A549 (cell line): ENCODE measurements at regions not wholly inside any gene's neighbourhood (a gene's known extent, or its start where the extent isn't known, plus 50 kb on each side); places are given as distances from the start of the nearest gene placed in this dataset.

Source experiments
- ATAC-seq, 2 experiments: fragments of 200-7000 bp in 1 of 2; fragments of >200 bp in 1 of 2; cut with Nextera tagmentation in 1 of 2; cut with Tn5 transposase in 1 of 2; 3 replicates each; pipeline versions ENCODE4 v1.8.0 to v1.9.1; 2018 to 2020; ENCODE audit warnings: mild to moderate bottlenecking in 1 of 2, moderate library complexity in 1 of 2
- CTCF ChIA-PET: fragments of 300-600 bp; sonication (Branson Sonifier 250); formaldehyde crosslinking; extraction: SDS; loops from one replicate; lab custom pipeline; 2021; ENCODE audit warnings: antibody characterized with exemption, inconsistent platforms; lab: Yijun Ruan, JAX
- POLR2A ChIA-PET: fragments of 350-600 bp; formaldehyde crosslinking; extraction: SDS; loops from one replicate; lab custom pipeline; 2021; ENCODE audit warnings: antibody characterized with exemption, inconsistent platforms; lab: Yijun Ruan, JAX
- DNase-seq, 2 experiments: peaks; one replicate each; pipeline versions ENCODE4 v3.0.0 to v3.0.0-alpha.2; 2011 to 2016; ENCODE audit warnings: low read depth in 1 of 2, low spot score in 1 of 2
- FAIRE-seq: peaks from 2 replicates; lab custom pipeline; 2011; peaks lifted over from hg19 to GRCh38; lab: Jason Lieb, UNC
- H3K27ac ChIP-seq, 2 experiments: fragments of >200 bp; sonication (Bioruptor Twin); formaldehyde crosslinking; 3 replicates each; pipeline ENCODE4 v1.5.1; 2016 to 2017
- H3K4me1 ChIP-seq: fragments of >200 bp; sonication (Bioruptor Twin); formaldehyde crosslinking; 3 replicates; pipeline ENCODE4 v1.6.1; 2016
- H3K4me2 ChIP-seq: fragments of >200 bp; sonication (Bioruptor Twin); formaldehyde crosslinking; 3 replicates; pipeline ENCODE4 v1.6.1; 2016
- H3K4me3 ChIP-seq: fragments of >200 bp; sonication (Bioruptor Twin); formaldehyde crosslinking; 3 replicates; pipeline ENCODE4 v1.5.1; 2016
- H3K9me3 ChIP-seq: fragments of >200 bp; sonication (Bioruptor Twin); formaldehyde crosslinking; 3 replicates; pipeline ENCODE4 v1.6.1; 2016
- ATOH8 ChIP-seq: fragments of 250-450 bp; sonication (Bioruptor Pico); IDR thresholded peaks from 2 replicates; pipeline ENCODE4 v1.5.0; 2020; ENCODE audit warnings: low read depth, mild to moderate bottlenecking, moderate library complexity
- CHD2 ChIP-seq: fragments of 150-350 bp; IDR thresholded peaks from 2 replicates; pipeline ENCODE4 v1.6.1; 2014; ENCODE audit warnings: low read length; ENCODE audit not compliant: partially characterized antibody
- CHD4 ChIP-seq: fragments of 200-600 bp; sonication (generic); IDR thresholded peaks from 2 replicates; pipeline ENCODE4 v1.6.1; 2016; ENCODE audit warnings: antibody characterized with exemption, mild to moderate bottlenecking, borderline replicate concordance
- EHF ChIP-seq: fragments of 250-450 bp; sonication (Bioruptor Pico); IDR thresholded peaks from 2 replicates; pipeline ENCODE4 v1.5.0; 2020; ENCODE audit warnings: mild to moderate bottlenecking
- EHMT2 ChIP-seq: fragments of 200-600 bp; sonication (generic); IDR thresholded peaks from 2 replicates; pipeline ENCODE4 v1.6.1; 2016; ENCODE audit warnings: antibody characterized with exemption, low read depth, mild to moderate bottlenecking, moderate library complexity
- EP300 ChIP-seq, 2 experiments: fragments of >200 bp; sonication (Bioruptor Twin); formaldehyde crosslinking; IDR thresholded peaks; 2 replicates in 1 of 2; 3 replicates in 1 of 2; pipeline ENCODE4 v1.6.1; 2016 to 2017
- FOSB ChIP-seq: fragments of 250-450 bp; sonication (Bioruptor Pico); IDR thresholded peaks from 2 replicates; pipeline ENCODE4 v1.5.0; 2020; ENCODE audit warnings: mild to moderate bottlenecking, moderate library complexity
- GATA3 ChIP-seq: IDR thresholded peaks from 2 replicates; pipeline ENCODE4 v1.6.1; 2012; ENCODE audit warnings: borderline replicate concordance
- HDAC2 ChIP-seq: fragments of 200-600 bp; sonication (generic); IDR thresholded peaks from 2 replicates; pipeline ENCODE4 v1.6.1; 2016
- HOXA7 ChIP-seq: fragments of 250-450 bp; sonication (Bioruptor Pico); IDR thresholded peaks from 2 replicates; pipeline ENCODE4 v1.5.0; 2020; ENCODE audit warnings: mild to moderate bottlenecking, moderate library complexity
- HOXB13 ChIP-seq: fragments of 250-450 bp; sonication (Bioruptor Pico); IDR thresholded peaks from 2 replicates; pipeline ENCODE4 v1.5.0; 2020; ENCODE audit warnings: low read depth, mild to moderate bottlenecking, moderate library complexity
- JUNB ChIP-seq: fragments of >200 bp; sonication (Bioruptor Twin); formaldehyde crosslinking; IDR thresholded peaks from 2 replicates; pipeline ENCODE4 v1.6.1; 2016
- MAX ChIP-seq: IDR thresholded peaks from 2 replicates; pipeline ENCODE4 v1.6.1; 2012
- MYC ChIP-seq: IDR thresholded peaks from 2 replicates; pipeline ENCODE4 v1.6.1; 2012; ENCODE audit warnings: mild to moderate bottlenecking, inconsistent platforms, low read length, improper control_type of control experiment, borderline replicate concordance
- NFE2L2 ChIP-seq: fragments of 150-350 bp; conservative IDR thresholded peaks from 2 replicates; pipeline ENCODE4 v1.6.1; 2014; ENCODE audit warnings: low read length
- NPAS2 ChIP-seq: fragments of 250-450 bp; sonication (Bioruptor Pico); IDR thresholded peaks from 2 replicates; pipeline ENCODE4 v1.8.0; 2022; ENCODE audit warnings: mild to moderate bottlenecking, moderate library complexity, borderline replicate concordance
- NR3C1 ChIP-seq: fragments of >200 bp; sonication (Bioruptor Twin); formaldehyde crosslinking; IDR thresholded peaks from 3 replicates; pipeline ENCODE4 v1.6.1; 2017
- PBX3 ChIP-seq: IDR thresholded peaks from 2 replicates; pipeline ENCODE4 v1.6.1; 2012
- PHF8 ChIP-seq: fragments of 200-600 bp; sonication (generic); IDR thresholded peaks from 2 replicates; pipeline ENCODE4 v1.6.1; 2016; ENCODE audit warnings: low read depth, mild to moderate bottlenecking, antibody characterized with exemption, moderate library complexity, borderline replicate concordance
- POLR2A ChIP-seq: IDR thresholded peaks from 2 replicates; pipeline ENCODE4 v1.6.1; 2012; ENCODE audit warnings: mild to moderate bottlenecking, low read length
- RARB ChIP-seq: fragments of 250-450 bp; sonication (Bioruptor Pico); IDR thresholded peaks from 2 replicates; pipeline ENCODE4 v1.8.0; 2021; ENCODE audit warnings: mild to moderate bottlenecking, moderate library complexity
- RCOR1 ChIP-seq: fragments of 150-350 bp; IDR thresholded peaks from 2 replicates; pipeline ENCODE4 v1.6.1; 2014; ENCODE audit warnings: antibody characterized with exemption, low read length, low read depth
- RNF2 ChIP-seq: fragments of 200-600 bp; sonication (generic); IDR thresholded peaks from 2 replicates; pipeline ENCODE4 v1.6.1; 2016; ENCODE audit warnings: low read depth, mild to moderate bottlenecking, antibody characterized with exemption, moderate library complexity, borderline replicate concordance
- SMC3 ChIP-seq: fragments of >200 bp; sonication (Bioruptor Twin); formaldehyde crosslinking; IDR thresholded peaks from 3 replicates; pipeline ENCODE4 v1.6.1; 2018; ENCODE audit warnings: inconsistent platforms
- SREBF2 ChIP-seq: fragments of 450-650 bp; IDR thresholded peaks from 2 replicates; pipeline ENCODE4 v1.6.1; 2014; ENCODE audit warnings: mild to moderate bottlenecking, moderate library complexity
- TFCP2L1 ChIP-seq: fragments of 250-450 bp; sonication (Bioruptor Pico); IDR thresholded peaks from 2 replicates; pipeline ENCODE4 v1.5.0; 2021; ENCODE audit warnings: mild to moderate bottlenecking
- ZC3H11A ChIP-seq: fragments of 450-650 bp; IDR thresholded peaks from 2 replicates; pipeline ENCODE4 v1.6.1; 2014; ENCODE audit warnings: antibody characterized with exemption, mild to moderate bottlenecking
- ZFP36 ChIP-seq: fragments of 450-650 bp; IDR thresholded peaks from 2 replicates; pipeline ENCODE4 v1.6.1; 2014; ENCODE audit warnings: borderline replicate concordance; ENCODE audit not compliant: partially characterized antibody
- ZNF302 ChIP-seq: fragments of 250-450 bp; sonication (Bioruptor Pico); IDR thresholded peaks from 2 replicates; pipeline ENCODE4 v1.9.0; 2021; ENCODE audit warnings: inconsistent platforms, mild to moderate bottlenecking, moderate library complexity
- WGBS: methylation state at CpG from one replicate; pipeline ENCODE4 v1.1.6; 2017; ENCODE audit errors: missing lambda C conversion rate; 5-methylcytosine and 5-hydroxymethylcytosine counted together
- TF ChIP-seq, protein P1 (sequence below): IDR thresholded peaks from 2 replicates; pipeline ENCODE4 v1.6.1; 2012; ENCODE audit warnings: low read depth, borderline replicate concordance
- TF ChIP-seq, protein P2 (sequence below): fragments of 150-350 bp; IDR thresholded peaks from 2 replicates; pipeline ENCODE4 v1.6.1; 2014; ENCODE audit warnings: low read depth, mild to moderate bottlenecking, low read length

DNA sequence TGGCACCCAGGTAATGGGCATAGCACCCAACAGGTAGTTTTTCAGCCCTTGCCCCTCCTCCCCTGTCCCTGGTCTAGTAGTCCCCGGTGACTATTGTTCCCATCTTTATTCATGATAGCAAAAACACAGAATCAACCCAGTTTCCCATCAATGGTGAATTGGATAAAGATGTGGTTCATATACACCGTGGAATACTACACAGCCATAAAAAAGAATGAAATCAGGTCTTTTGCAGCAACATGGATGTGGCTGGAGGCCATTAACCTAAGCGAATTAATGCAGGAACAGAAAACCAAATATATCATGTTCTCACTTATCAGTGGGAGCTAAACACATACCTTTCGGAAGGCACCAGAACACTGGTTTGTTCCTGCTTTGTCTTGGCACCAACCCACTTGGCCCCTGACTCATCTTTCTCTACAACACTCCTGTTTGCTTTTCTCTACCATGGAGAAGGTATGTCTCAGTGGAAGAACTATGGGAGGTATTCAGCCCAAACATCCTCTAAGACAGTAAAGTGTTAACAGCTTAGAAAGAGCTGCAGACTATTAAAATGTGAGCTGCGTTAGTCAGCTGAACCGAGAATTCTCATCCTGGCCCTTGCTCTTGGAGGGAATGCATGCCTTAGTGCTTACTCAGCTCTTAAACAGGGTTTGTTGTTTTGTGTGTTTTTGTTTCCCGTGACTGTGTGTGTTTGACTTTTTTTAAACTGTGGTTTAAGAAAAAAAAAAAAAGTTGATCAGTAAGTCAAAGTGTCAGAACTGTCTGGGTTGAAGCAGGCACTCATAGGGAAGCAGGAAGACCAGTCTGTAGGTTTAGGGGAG lies 203.0 kb downstream of the TOMM20 start (continued):
- TF ChIP-seq RCOR1 (no peak), JUNB (peak; percentile 92), HOXB13 (no peak), HDAC2 (peak; percentile 68), PHF8 (no peak), NFE2L2 (no peak), MYC (no peak), EHF (CRISPR knock-in tag) (no peak), ZC3H11A (no peak), GATA3 (peak; percentile 93), ATOH8 (CRISPR knock-in tag) (no peak), CHD4 (no peak), PBX3 (peak; percentile 78), RNF2 (no peak), EP300 (IDR thresholded peaks at IDR 0.05) (peak; percentile 71 to 79; a peak in 3 of 5 replicates), HOXA7 (CRISPR knock-in tag) (no peak), MAX (peak; percentile 88)
- TF ChIP-seq, protein P1, sequence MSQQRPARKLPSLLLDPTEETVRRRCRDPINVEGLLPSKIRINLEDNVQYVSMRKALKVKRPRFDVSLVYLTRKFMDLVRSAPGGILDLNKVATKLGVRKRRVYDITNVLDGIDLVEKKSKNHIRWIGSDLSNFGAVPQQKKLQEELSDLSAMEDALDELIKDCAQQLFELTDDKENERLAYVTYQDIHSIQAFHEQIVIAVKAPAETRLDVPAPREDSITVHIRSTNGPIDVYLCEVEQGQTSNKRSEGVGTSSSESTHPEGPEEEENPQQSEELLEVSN = no peak
- TF ChIP-seq, protein P2, sequence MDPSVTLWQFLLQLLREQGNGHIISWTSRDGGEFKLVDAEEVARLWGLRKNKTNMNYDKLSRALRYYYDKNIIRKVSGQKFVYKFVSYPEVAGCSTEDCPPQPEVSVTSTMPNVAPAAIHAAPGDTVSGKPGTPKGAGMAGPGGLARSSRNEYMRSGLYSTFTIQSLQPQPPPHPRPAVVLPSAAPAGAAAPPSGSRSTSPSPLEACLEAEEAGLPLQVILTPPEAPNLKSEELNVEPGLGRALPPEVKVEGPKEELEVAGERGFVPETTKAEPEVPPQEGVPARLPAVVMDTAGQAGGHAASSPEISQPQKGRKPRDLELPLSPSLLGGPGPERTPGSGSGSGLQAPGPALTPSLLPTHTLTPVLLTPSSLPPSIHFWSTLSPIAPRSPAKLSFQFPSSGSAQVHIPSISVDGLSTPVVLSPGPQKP = no peak

GRCh38 chr1:234924450-234925355 lies 203.9 kb downstream of the TOMM20 start:
- Histone ChIP-seq H3K4me3 (no peak overlapping the region), H3K27ac (peak overlapping the region; percentile 72 to 84), H3K9me3 (no peaks in the 10 kb centered on the region), H3K4me1 (peaks cover 25% of the 10 kb centered on the region), H3K4me2 (no peak overlapping the region)
- no peak for TF ChIP-seq FOSB
- TF ChIP-seq ZNF302 (CRISPR knock-in tag) = no peak
- TF ChIP-seq RARB (CRISPR knock-in tag) = no peak
- no peak for TF ChIP-seq GATA3
- no peak for TF ChIP-seq ATOH8 (CRISPR knock-in tag)
- TF ChIP-seq RCOR1 = no peak
- no peak for TF ChIP-seq RNF2
- TF ChIP-seq SREBF2 = no peak
- TF ChIP-seq NR3C1 = no peak
- TF ChIP-seq CHD2 = no peak
- TF ChIP-seq POLR2A = no peak
- no peak for TF ChIP-seq ZFP36
- no peak for TF ChIP-seq TFCP2L1 (CRISPR knock-in tag)
- TF ChIP-seq CHD4 = no peak
- TF ChIP-seq NPAS2 = no peak
- TF ChIP-seq SMC3 = no peak
- TF ChIP-seq EHMT2 = no peak
- ChIA-PET POLR2A (interaction anchor here (1.2 to 1.9 kb wide), 3 partner anchors 38 to 313 kb away, joined by 3 to 30 read pairs (median 6); partner anchors contain the start of gene IRF2BP2), CTCF (interaction anchor here (0.9 to 3.5 kb wide), 4 partner anchors 33 to 169 kb away, joined by 5 to 15 read pairs (median 8); no protein-coding TSS in a partner anchor)
- 86% methylated on average over 17 of the region's 17 CpGs for WGBS
- DNase-seq (no peak), ATAC-seq (no peak), FAIRE-seq (no peak)
